ENCODE measurements at regions not wholly inside any gene's neighbourhood (a gene's known extent, or its start where the extent isn't known, plus 50 kb on each side); places are given as distances from the start of the nearest gene placed in this dataset.

GRCh38 chr3:20772869-20773268 is 586.9 kb upstream of the SGO1 start:
- no peak for TF ChIP-seq CTCF (conservative IDR thresholded peaks at IDR 0.05; ENCODE audit: low read length)
- no peak for TF ChIP-seq EZH2phosphoT487 (IDR thresholded peaks at IDR 0.05; ENCODE audit: borderline replicate concordance)

All from Loucy (cell line).